NCI-H69 (cell line): ENCODE measurements at regions not wholly inside any gene's neighbourhood (a gene's known extent, or its start where the extent isn't known, plus 50 kb on each side); places are given as distances from the start of the nearest gene placed in this dataset.
A peak's percentile ranks its signal among the peaks of the same experiment; 100 is the strongest.

Experiments used
- DNase-seq: peaks from one replicate; lab custom pipeline; 2025; lab: John Stamatoyannopoulos, UW

DNA sequence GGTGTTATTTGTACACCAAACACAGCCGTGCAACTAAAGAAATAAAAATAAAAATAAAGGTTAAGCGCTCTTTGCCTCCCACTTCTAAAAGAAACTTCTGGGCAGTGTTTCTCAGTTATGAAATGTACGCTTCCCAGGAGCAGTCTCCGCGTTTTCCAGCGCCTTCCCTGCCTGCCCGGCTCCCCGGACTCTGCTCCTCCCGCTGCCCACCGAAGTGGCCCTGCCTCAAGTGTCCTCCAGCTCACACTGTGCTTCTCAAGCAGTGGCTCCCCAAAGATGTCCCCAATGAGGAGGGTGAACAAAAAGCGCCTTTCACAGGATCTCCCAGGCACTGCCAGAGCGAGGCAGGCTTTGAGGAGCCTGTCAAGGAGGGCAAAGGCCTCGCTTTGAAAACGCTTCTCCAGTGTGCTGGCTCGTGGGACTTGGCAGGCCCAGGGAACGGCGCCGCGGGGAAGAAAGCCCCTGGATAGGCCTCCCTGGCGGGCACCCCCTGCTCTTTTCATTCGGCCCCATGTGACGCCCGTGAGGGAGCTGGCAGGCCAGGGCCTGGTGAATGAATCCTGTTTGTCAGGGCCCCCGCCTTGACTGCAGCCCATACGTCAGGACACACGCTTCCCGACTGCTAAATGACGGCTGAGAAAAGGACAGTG lies 187.1 kb downstream of the FOXO1 start:
- no peak for DNase-seq

DNA sequence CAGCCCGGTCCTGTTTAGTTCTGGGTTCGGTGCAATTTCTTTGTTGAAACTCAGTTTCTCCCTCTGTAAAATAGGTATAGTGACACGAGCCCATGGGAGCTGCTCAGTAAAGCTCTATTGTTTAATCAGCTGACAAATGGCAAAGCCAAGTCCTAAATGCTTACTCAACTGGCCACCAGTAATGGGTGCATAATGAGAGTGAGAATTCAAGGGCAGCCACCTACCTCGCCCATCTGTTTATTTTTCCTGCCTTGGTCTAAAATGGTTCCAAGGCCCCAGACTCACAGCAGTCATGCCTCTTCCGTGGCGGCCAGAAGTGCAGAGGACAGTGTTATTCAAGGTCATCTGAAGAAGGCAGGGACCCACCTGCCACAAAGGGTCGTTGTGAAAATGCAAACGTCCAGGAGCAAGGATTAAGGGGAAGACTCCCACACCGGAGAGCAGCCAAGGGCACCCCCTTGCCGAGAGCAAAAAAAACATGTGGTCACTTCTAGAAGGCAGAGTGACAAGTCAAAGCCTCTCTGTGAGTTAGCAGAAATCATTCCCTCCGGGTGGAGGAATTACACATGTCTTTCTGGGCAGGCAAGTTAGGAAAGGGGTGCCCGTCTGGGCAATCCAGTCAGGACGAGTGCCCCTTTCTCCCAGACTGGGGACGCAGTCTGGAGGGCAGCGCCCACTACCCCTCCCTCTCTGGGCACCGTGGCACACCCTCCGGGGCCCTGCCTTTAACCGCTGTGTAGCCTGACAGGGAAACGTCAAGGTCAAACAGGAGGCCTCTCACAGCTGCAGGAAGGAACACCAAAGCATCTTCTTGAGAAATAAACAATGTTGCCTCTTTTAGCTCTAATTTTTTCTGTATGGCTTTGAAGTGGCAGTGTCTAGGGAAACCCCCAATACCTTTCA lies 186.2 kb downstream of the FOXO1 start:
- no peak for DNase-seq

DNA sequence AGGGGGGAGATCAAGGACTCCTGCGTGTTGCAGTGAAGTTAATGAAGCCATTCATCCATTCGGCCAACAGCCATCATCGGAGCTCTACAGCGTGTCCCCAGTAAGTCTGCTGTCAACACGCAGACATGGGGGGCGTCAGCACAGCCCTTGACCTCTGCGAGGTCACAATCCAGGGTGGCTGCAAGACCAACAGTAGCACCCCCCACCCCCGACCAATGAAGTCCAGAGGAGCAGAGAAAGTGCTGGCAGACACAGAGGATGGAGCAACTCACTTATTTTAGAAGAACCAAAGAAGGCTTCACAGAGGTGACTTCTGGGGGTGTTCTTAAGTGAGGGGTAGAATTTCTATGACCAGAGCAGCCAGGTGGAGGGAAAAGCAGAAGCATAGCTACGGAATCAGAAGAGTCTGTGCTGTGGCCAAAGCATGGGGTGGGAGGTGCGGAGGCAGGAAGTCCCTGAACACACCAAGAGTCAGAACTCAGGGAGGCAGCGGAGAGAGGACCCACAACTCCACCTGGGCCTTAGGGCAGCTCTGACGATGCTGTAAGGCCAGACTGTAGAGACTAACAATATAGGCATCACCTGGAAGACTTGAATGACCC lies 185.4 kb downstream of the FOXO1 start:
- no peak for DNase-seq

DNA sequence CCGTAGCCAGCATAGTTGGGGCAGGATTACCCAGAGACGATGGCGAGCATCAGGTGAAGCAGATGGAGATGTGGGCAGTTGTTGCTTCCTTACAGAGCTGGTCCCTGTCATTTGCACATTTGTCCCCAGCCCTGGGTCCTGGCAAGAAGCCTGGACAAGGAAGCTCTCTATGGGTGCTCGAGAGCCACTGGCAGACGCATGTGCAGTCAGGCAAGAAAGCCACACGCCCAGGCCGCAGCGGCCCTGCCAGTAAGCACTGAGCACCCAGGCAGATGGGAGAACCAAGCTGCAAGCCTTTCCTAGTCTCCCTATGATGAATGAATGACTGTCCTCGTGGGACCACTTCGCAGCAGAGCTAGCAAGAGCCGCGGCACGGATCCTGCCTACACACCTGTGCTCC lies 182.8 kb downstream of the FOXO1 start:
- DNase-seq = no peak

DNA sequence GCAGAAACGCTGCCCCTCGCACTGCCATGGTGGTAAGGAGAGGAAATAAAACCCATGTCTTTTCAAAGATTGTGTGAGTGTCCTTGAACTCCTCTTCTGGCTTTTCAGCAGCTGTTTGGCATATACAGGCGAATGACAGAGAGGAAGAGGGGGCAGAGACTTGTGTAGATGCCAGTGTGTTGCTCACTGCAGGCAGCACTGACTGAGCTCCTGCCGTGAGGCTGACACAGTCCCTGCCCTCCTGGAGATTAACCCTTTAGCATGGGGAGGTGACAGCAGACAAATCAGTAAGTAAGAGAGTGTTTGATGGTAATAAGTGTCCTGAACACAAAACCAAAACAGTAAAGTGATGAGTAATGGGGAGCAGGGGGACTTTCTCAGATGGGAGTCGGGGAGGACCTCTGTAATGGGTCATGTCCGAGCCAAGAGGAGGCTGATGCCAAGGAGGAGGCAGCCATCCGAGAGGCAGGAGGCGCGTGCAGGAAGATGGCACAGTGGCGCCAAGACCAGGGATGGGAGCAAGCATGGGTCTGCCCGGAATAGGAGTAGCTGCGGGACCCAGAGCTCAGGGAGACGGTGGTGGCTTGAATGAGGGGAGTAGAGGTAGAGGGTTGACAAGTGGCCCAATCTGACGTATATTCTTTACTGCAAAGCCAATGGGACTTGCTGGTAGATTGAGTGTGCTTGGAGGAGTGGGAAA lies 182.2 kb downstream of the FOXO1 start:
- DNase-seq = no peak

DNA sequence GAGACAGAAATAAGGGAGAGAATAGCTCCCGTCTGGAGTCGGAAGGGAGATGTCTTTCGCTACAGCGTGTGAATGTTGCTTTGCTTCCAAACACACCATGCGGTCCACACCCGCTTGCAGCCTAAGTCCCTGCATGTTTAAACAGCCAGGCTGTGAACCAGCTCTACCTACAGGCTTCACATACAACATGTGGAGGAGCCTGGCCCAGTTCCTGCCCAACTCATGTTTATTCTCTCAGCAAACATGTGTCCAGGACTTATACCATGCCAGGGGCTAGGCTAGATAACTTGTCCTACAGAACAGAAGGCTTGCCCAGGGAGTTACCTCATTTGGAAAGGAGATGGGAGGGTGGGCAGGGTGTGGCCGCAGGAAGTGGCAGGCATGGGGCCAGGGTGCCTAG lies 181.5 kb downstream of the FOXO1 start:
- DNase-seq = no peak

DNA sequence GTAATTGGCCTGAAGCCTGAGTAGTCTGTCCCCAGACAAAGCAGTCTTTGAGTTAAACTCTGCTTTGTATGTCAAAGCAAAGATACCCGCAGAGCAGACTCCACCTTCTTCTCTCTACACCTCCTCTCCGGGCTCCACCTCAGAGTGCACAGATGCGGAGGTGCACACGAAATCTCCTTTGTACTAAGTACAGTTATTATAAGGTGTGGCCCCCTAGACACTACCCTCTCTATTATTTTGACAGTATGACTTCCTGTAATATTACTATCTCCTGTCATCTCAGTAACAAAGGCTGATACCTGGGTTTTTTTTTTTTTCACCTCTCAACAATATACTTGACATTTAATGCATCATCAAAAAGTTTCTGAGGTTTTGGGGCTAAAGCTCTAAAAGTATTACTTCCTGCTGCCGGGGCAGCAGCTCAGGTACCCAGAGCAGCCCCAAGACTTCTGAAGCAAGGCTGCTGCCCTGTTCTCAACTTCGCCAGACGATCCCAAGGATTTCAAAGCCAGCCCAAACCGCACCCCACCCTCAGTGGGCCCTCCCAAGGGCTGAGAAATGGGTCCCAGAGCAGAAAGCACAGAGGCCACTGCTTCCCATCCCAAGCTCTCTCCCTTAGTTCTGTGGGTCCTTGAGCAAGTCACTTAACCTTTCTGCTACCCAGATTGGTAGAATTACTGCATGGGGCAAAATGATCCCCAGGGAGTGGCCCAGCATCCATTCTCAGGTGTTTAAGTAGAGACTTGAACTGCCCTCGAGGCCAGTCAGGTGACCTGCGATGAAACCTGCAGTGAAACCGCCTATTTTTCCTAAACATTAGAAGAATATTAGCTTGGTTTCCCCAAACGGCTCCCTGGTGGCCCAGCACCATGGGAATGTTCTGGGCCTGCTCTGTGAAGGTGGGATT lies 180.6 kb downstream of the FOXO1 start:
- peak; percentile 0 for DNase-seq

DNA sequence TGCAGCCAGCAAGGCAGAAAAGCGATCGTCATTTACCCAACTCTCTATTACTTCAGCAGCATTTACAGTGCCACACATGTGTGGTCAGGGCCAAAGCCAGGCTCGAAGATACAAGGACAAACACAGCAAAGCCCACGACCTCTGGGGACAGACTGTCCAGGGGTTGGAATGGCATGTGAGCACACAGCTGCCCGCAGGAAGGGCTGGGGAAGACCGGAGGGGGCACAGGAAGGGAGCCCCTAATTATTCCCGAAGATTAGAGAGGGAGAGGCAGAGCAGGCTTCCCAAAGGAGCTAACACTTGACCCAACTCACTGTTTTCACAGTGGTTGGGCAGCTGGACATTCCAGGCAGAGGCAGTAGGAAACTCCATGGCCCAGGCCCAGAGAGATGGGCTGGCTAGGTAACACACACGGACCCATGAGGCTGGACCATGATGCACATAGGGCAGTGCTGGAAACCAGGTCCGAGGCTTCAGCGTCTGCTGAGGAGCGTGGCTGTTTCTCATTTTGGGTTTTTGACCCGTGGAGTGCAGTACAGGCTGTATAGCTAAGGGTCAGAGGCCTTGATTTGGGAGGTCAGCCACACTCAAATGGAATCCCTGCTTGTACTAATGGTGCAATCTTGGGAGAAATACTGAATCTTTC lies 179.8 kb downstream of the FOXO1 start:
- no peak for DNase-seq

DNA sequence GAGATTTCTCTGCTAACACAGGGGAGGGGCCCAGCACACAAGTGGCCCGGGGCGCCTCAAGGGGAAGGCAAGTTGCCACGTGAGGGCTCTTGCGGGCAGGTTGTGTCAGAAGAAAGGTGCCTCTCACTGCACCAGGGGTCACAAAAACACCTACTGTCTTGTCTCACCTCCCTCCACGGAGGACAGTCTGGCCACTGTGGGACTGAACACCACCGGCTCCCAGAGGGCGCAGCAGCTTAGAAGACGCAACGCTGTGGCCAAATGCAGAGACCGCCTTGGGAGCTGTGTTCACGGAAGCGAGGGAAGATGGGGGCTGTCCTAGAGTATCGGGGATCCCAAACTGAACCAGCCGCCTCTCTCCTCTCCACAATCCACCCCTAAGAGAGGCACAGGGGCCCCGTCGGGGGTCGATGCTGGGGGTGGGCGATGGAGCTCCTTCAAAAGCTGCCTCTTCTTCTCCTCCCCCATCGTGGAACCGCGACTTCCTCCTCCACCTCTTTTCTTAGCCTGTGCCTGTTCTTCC lies 177.5 kb downstream of the FOXO1 start:
- DNase-seq = no peak

DNA sequence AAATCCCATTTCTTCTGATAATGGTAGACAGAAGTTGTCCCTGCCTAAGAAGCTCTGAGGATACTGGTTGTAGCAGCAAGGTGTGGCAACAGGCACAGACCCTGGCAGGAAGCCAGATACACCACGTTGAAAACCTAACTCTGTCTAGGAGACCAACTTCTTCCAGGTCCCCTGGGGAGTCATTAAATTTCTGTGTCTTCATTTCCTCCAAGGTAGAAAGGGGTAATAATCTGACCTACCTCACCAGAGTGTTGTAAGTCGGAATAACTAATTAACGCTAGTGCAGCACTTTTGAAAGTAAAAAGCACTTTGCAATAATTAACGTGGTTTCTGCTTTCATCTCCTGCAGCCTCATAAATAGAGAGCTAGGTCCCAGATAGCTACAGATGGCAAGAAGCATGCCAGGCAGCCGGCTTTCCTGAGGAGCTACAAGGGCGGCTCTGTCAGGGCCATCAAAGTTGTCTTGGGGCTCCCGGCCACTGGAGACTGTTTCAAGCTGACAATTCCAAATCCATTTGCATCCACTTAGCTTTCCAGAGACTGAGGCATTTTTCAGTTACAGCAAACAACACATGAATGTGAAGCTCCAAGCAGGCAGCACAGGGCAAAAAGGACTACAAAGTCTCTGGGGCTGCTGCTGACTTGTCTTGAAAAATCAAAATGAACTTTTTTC lies 176.2 kb downstream of the FOXO1 start:
- DNase-seq = peak; percentile 46

DNA sequence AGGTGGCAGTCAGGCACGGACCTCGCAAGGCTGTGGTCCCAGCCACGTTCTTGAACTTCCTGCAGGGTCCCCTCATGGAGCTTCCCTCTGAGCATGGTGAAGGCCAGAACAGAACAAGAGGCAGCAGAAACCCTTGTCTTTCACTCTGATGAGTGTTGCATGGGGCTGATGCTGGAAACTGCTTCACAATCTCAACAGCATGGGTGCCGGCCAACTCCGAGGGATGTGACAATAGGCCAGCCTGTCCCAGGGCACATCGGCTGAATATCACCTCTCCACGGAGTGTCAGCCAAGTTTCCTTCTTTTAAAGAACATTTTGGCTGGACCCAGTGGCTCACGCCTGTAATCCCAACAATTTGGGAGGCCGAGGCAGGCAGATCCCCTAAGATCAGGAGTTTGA lies 173.9 kb downstream of the FOXO1 start:
- no peak for DNase-seq

DNA sequence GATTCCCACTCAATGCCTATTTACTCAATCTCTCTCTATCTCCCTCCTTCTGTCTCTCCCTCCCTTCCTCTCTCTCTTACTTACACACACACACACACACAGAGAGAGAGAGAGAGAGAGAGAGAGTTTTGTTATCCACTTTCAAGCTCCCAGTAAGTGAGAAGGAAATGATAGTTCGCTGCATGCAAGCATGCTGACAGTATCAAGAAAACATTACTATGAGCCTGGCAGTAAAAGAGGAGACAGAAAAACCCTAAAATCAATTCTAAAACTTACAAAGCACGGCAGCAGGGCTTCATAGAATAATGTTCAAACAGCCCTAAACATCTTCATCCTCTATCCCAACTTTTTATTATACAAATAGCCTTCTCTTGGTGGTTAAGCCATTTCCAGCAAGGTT lies 171.9 kb downstream of the FOXO1 start:
- DNase-seq = no peak

DNA sequence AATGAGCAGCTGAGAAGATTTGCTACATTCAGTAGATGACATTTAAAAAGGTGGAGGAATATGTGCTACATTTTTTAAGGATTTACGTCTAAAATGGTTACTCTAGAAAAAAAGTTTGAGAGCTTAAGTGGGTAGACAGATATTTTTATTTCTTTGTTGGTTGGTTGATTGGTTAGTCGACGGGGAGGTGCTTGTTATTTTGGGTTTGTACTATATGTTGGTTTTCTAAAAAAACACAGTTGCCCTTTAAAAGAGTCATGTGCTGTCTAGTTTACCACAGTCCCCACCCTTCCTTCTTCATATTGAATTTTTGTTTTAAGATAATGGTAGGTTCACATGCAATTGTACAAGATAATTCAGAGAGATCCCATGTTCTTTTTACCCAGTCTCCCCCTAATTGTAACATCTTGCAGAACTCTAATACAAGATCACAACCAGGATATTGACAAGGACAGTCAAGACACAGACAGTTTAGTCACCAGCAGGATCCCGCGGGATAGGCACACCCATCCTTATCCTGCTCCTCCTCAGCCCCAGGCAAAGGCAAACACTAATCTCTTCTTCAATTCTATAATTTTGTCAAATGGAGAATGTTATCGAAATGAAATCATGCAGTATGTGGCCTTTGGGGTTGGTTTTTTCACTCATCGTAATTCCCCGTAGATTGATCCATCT lies 171.4 kb downstream of the FOXO1 start:
- DNase-seq = no peak

DNA sequence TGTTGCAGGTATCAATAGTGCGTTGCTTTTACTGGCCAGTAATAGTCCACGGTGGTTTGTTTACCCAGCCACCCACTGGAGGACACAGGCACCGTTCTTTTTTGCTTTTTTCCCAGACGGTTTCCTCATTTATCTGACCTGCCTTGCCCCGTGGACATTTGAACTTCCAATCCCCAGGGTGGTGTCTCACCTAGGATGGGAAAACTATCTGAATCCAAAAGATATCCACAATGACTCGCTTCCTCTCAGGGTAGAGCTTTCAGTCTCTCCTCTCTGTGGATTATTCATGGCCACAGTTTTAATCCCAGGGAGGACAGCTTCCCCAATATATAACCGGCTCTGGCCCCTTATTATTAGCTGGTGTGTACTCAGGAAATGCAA lies 170.8 kb downstream of the FOXO1 start:
- no peak for DNase-seq

DNA sequence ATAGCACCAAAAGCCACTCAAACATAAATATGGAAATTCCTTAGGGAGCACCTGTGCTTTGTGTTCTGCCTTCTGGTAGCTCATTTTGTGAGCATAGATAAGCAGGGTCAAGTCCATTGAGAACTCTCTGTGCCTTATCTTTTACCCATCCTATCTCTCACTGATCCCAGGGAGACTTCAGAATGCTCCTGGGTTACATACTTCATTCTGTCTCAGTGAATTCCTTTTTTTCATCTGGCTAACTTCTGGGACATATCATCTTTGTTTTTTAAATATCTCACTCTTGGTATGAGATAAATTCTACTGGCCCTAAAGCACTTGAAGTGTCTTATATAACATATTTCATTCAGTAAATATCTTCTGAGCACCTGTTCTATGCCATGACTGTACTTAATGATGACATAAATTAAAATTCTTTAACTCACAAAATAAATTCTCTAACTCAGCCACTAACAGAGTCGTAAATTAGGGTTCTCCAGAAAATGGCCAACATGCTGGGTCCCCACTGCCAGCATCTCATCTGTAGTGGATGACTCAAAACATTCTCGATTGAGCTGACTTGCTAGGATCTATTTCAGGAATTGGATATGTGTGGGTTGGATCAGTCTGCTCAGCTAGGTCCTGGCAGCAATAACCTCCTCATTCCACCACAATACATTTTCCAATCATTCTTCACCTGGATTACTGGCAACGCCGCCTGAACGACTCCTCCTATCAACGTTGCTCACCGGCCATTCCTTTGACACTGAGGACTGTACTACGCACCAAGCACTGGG lies 170.2 kb downstream of the FOXO1 start:
- no peak for DNase-seq

DNA sequence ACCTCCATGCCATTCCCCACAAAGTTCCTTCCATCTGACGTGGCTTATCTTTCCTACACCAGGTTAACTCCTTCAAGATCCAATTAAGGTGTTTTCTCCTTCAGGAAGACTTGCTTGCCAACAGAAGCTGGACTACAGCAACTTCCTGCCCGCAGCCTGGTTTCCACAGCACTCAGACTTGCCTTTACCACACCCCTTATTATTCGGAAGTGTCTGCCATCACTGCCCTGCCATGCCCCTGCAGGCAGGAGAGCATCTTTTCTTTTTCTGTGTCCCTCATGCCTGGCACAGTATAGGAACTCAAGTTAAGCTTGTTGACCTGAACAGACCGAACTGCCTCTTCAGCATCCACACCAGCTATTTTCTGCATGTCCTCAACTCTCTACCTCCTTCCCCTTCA lies 168.0 kb downstream of the FOXO1 start:
- DNase-seq = no peak

DNA sequence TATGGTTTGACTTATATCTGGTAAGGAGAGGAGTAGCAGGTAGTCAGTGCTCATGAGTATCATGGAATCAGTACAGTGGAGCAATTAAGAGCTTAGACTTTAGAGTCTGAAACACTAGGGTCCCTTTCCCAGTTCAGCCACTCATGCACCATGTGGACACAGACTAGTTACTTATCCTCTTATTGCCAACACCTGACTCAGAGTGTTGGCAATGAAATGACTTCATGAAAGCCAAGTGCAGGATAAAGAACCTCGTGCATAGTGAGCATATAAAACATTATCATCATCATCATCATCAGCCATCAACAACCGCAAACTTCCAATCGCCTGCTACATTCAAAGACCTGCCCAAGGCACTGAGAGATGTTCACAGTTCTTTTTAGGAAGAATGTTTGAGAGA lies 164.2 kb downstream of the FOXO1 start:
- no peak for DNase-seq

DNA sequence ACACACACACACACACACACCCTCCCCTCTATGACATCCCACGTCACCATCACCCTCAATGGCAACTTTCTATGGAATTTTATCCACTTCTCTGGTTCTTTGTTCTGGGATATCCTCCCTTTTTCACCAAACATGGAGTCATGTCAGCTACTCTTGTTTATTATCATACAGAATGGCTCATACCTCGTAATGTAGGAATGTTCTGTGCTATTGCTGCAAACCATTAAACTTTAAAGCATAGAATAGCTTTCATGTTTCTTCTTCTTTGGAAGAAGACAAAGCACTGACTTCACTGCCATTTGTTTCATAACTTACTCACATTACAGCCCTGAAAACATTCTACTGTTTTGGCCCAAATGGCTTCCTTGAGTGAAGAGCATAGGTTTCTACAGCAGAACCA lies 163.4 kb downstream of the FOXO1 start:
- no peak for DNase-seq
